ENCODE measurements at regions not wholly inside any gene's neighbourhood (a gene's known extent, or its start where the extent isn't known, plus 50 kb on each side); places are given as distances from the start of the nearest gene placed in this dataset.

GRCh38 chr5:44614845-44615244, 193.9 kb upstream of the MRPS30 start:
- Histone ChIP-seq H3K9me3 (ENCODE audit: control insufficient read depth, insufficient read depth, low read length) (no peaks in the 10 kb centered on the region), H3K36me3 (ENCODE audit: control insufficient read depth, insufficient read depth, low read length) (no peaks in the 10 kb centered on the region), H3K14ac (replicated peaks; ENCODE audit: low read depth, low read length) (no peak overlapping the region), H2AK5ac (ENCODE audit: low read depth, low read length) (no peak overlapping the region), H4K5ac (ENCODE audit: low read depth, low read length) (no peak overlapping the region), H2BK20ac (ENCODE audit: low read depth, low read length) (no peak overlapping the region), H3K18ac (ENCODE audit: low read depth, low read length) (no peak overlapping the region), H3K9me1 (ENCODE audit: insufficient read depth, low read length) (no peaks in the 10 kb centered on the region), H2BK120ac (ENCODE audit: low read depth, low read length) (no peak overlapping the region), H3K23ac (ENCODE audit: low read depth, low read length) (no peak overlapping the region), H3K4me1 (ENCODE audit: control insufficient read depth, insufficient read depth, low read length) (no peaks in the 10 kb centered on the region), H3K4me2 (ENCODE audit: low read depth, low read length) (no peak overlapping the region), H2BK5ac (ENCODE audit: low read depth, low read length, poor library complexity, severe bottlenecking) (no peak overlapping the region), H2BK15ac (ENCODE audit: low read depth, low read length) (no peak overlapping the region), H3K27me3 (ENCODE audit: control insufficient read depth, insufficient read depth, low read length) (no peaks in the 10 kb centered on the region), H4K20me1 (ENCODE audit: insufficient read depth, low read length) (no peaks in the 10 kb centered on the region), H2AFZ (replicated peaks; ENCODE audit: low read length, poor library complexity) (no peak overlapping the region), H3K4me3 (ENCODE audit: insufficient read depth, low read depth, low read length) (no peak overlapping the region), H4K91ac (ENCODE audit: insufficient read depth, low read depth, low read length) (no peak overlapping the region), H3K9ac (ENCODE audit: low read depth, low read length) (no peak overlapping the region), H4K8ac (ENCODE audit: low read depth in 2 of 2, low read length in 2 of 2) (no peak overlapping the region), H3K4ac (ENCODE audit: low read depth, low read length) (no peak overlapping the region), H3K27ac (ENCODE audit: insufficient read depth, low read length) (no peak overlapping the region), H2AK9ac (replicated peaks; ENCODE audit: low read depth, low read length, poor library complexity) (no peak overlapping the region), H3K79me1 (ENCODE audit: low read depth in 1 of 2, low read length in 2 of 2) (no peaks in the 10 kb centered on the region), H3K56ac (ENCODE audit: extremely low read depth, insufficient read depth, low read length) (no peak overlapping the region)
- TF ChIP-seq NFE2L2 (IDR thresholded peaks at IDR 0.05; ENCODE audit: low read depth, low read length) (no peak), CTCF (conservative IDR thresholded peaks at IDR 0.05; ENCODE audit: low read depth, low read length) (no peak), CEBPB (IDR thresholded peaks at IDR 0.05; ENCODE audit: low read depth, low read length) (no peak), ELK1 (IDR thresholded peaks at IDR 0.05; ENCODE audit: borderline replicate concordance, low read depth, low read length) (no peak), RFX5 (IDR thresholded peaks at IDR 0.05; ENCODE audit: low read depth, low read length) (no peak), USF2 (IDR thresholded peaks at IDR 0.05; ENCODE audit: low read depth, low read length) (no peak), SMC3 (IDR thresholded peaks at IDR 0.05; ENCODE audit: low read depth, low read length) (no peak), MAZ (IDR thresholded peaks at IDR 0.05; ENCODE audit: borderline replicate concordance, low read depth, low read length) (no peak), MXI1 (IDR thresholded peaks at IDR 0.05; ENCODE audit: borderline replicate concordance, low read depth, low read length) (no peak), RCOR1 (IDR thresholded peaks at IDR 0.05; ENCODE audit: insufficient replicate concordance, low read length) (no peak)
- DNase-seq (no peak), ATAC-seq (ENCODE audit: low read depth) (no peak)
- in situ Hi-C loops (cut with MboI; ENCODE audit: low sequenced_read_pairs): no loop called here
- ChIA-PET POLR2A (ENCODE audit: unreplicated experiment) (no interaction called here), CTCF (no interaction called here)
- dilution Hi-C loops (cut with HindIII; ENCODE audit: low sequenced_read_pairs, unreplicated experiment): no loop called here
- BruUV-seq (replicated peaks): no TSS peak
- WGBS, 2 experiments (ENCODE audit: extremely low coverage in 2 of 2, insufficient read length in 1 of 2): no CpG with 5 or more reads among the region's 2 CpGs
- intact Hi-C loops (cut with micrococcal nuclease): no loop called here

Measured in IMR-90 (cell line).